HCT116 (cell line): ENCODE measurements at regions not wholly inside any gene's neighbourhood (a gene's known extent, or its start where the extent isn't known, plus 50 kb on each side); places are given as distances from the start of the nearest gene placed in this dataset.

Source experiments
- EZH2 ChIP-seq: fragments of 200-600 bp; sonication (generic); IDR thresholded peaks from 2 replicates; pipeline ENCODE4 v1.6.1; 2017; ENCODE audit warnings: antibody characterized with exemption, mixed run types
- JUND ChIP-seq: IDR thresholded peaks from 2 replicates; pipeline ENCODE4 v1.6.1; 2012
- TF ChIP-seq, protein P1 (sequence below): IDR thresholded peaks from 2 replicates; pipeline ENCODE4 v1.6.1; 2012
- TF ChIP-seq, protein P2 (sequence below), 3 experiments: fragments of 200-600 bp in 1 of 3; sonication (generic) in 1 of 3; IDR thresholded peaks in 2 of 3; conservative IDR thresholded peaks in 1 of 3; 2 replicates each; pipeline ENCODE4 v1.5.1; 2012 to 2017; ENCODE audit warnings: low read depth in 2 of 3, low read length in 2 of 3, antibody characterized with exemption in 1 of 3, borderline replicate concordance in 1 of 3, control low read depth in 1 of 3, mild to moderate bottlenecking in 1 of 3, mixed read lengths in 1 of 3, mixed run types in 1 of 3, moderate library complexity in 1 of 3; ENCODE audit not compliant: insufficient read depth in 1 of 3

DNA sequence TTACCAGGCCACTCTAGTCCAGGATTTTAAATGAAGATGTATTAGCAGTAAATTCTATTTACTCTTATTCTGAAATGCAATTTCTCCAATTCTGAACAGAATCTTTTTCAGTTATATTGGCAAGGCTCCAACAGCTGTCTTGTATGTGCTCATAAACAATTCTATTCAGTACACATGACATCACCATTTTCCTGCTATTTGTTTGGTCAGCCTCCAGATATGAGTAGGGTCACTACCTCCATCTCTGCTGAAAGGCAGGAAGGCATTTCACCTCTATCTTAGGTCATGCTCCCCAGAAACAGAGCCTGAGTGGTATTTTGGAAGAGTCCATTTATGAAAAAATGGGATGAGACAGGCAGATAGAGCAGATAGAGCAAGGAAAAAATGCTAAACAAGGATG, 151.1 kb upstream of the ADGRL3 start:
- TF ChIP-seq JUND, result no peak
- TF ChIP-seq, protein P1, sequence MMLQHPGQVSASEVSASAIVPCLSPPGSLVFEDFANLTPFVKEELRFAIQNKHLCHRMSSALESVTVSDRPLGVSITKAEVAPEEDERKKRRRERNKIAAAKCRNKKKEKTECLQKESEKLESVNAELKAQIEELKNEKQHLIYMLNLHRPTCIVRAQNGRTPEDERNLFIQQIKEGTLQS, result no peak
- TF ChIP-seq EZH2, result no peak
- TF ChIP-seq, protein P2, sequence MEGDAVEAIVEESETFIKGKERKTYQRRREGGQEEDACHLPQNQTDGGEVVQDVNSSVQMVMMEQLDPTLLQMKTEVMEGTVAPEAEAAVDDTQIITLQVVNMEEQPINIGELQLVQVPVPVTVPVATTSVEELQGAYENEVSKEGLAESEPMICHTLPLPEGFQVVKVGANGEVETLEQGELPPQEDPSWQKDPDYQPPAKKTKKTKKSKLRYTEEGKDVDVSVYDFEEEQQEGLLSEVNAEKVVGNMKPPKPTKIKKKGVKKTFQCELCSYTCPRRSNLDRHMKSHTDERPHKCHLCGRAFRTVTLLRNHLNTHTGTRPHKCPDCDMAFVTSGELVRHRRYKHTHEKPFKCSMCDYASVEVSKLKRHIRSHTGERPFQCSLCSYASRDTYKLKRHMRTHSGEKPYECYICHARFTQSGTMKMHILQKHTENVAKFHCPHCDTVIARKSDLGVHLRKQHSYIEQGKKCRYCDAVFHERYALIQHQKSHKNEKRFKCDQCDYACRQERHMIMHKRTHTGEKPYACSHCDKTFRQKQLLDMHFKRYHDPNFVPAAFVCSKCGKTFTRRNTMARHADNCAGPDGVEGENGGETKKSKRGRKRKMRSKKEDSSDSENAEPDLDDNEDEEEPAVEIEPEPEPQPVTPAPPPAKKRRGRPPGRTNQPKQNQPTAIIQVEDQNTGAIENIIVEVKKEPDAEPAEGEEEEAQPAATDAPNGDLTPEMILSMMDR (IDR thresholded peaks at IDR 0.05 in 2 of 3, conservative IDR thresholded peaks at IDR 0.05 in 1 of 3; ENCODE audit: borderline replicate concordance in 1 of 3, insufficient read depth in 1 of 3, low read depth in 2 of 3, low read length in 2 of 3), result no peak
